Smooth muscle cell (in vitro differentiated cells): ENCODE measurements at regions not wholly inside any gene's neighbourhood (a gene's known extent, or its start where the extent isn't known, plus 50 kb on each side); places are given as distances from the start of the nearest gene placed in this dataset.

ENCODE experiments used
- DNase-seq: peaks from one replicate; lab custom pipeline; 2025; ENCODE audit not compliant: unreplicated experiment; lab: John Stamatoyannopoulos, UW
- H2AFZ ChIP-seq: fragments of 200-600 bp; sonication (generic); 2 replicates; pipeline ENCODE4 v1.6.0; 2016; ENCODE audit warnings: antibody characterized with exemption, low read depth, mild to moderate bottlenecking
- H3F3A ChIP-seq: fragments of 200-600 bp; sonication (generic); 2 replicates; pipeline ENCODE4 v1.6.0; 2017; ENCODE audit warnings: antibody characterized with exemption, low read depth
- H3K27ac ChIP-seq: fragments of 200-600 bp; sonication (generic); 2 replicates; pipeline ENCODE4 v1.5.1; 2016; ENCODE audit warnings: low read depth, mild to moderate bottlenecking
- H3K27me3 ChIP-seq: fragments of 200-600 bp; sonication (generic); 2 replicates; pipeline ENCODE4 v1.6.1; 2016; ENCODE audit warnings: low read depth, mild to moderate bottlenecking
- H3K36me3 ChIP-seq: fragments of 200-600 bp; sonication (generic); 2 replicates; pipeline ENCODE4 v1.5.1; 2016; ENCODE audit warnings: low read depth
- H3K4me1 ChIP-seq: fragments of 200-600 bp; sonication (generic); 2 replicates; pipeline ENCODE4 v1.5.1; 2016; ENCODE audit warnings: low read depth
- H3K4me2 ChIP-seq: fragments of 200-600 bp; sonication (generic); 2 replicates; pipeline ENCODE4 v1.6.0; 2016; ENCODE audit warnings: mild to moderate bottlenecking
- H3K4me3 ChIP-seq: fragments of 200-600 bp; sonication (generic); 2 replicates; pipeline ENCODE4 v1.5.1; 2016; ENCODE audit warnings: mild to moderate bottlenecking
- H3K79me2 ChIP-seq: fragments of 200-600 bp; sonication (generic); 2 replicates; pipeline ENCODE4 v1.6.0; 2016; ENCODE audit warnings: low read depth, mild to moderate bottlenecking
- H3K9ac ChIP-seq: fragments of 200-600 bp; sonication (generic); 2 replicates; pipeline ENCODE4 v1.6.0; 2016; ENCODE audit warnings: low read depth
- H3K9me3 ChIP-seq: fragments of 200-600 bp; sonication (generic); replicated peaks from 2 replicates; pipeline ENCODE4 v1.5.1; 2016; ENCODE audit warnings: low read depth
- H4K20me1 ChIP-seq: fragments of 200-600 bp; sonication (generic); 2 replicates; pipeline ENCODE4 v1.6.0; 2016; ENCODE audit warnings: low read depth
- CTCF ChIP-seq: fragments of 200-600 bp; sonication (generic); IDR thresholded peaks from 2 replicates; pipeline ENCODE4 v1.5.1; 2017; ENCODE audit warnings: borderline replicate concordance, mild to moderate bottlenecking, antibody characterized with exemption; ENCODE audit not compliant: insufficient read depth, poor library complexity, severe bottlenecking
- WGBS: methylation state at CpG from one replicate; pipeline ENCODE4 v1.1.7; 2016; ENCODE audit warnings: low lambda C conversion rate; 5-methylcytosine and 5-hydroxymethylcytosine counted together

GRCh38 chr5:180423598-180423997 lies 70.5 kb upstream of the GFPT2 start:
- no peaks in the 10 kb centered on the region for H3F3A ChIP-seq
- no peak overlapping the region for H3K4me3 ChIP-seq
- WGBS, result 59% methylated on average over 5 of the region's 5 CpGs
- TF ChIP-seq CTCF, result no peak
- H3K27me3 ChIP-seq, result no peaks in the 10 kb centered on the region
- peak overlapping the region; percentile 52 for H2AFZ ChIP-seq
- no peak overlapping the region for H3K27ac ChIP-seq
- no peaks in the 10 kb centered on the region for H4K20me1 ChIP-seq
- DNase-seq, result no peak
- no peaks in the 10 kb centered on the region for H3K4me1 ChIP-seq
- H3K9me3 ChIP-seq, result no peaks in the 10 kb centered on the region
- no peak overlapping the region for H3K4me2 ChIP-seq
- no peaks in the 10 kb centered on the region for H3K36me3 ChIP-seq
- H3K79me2 ChIP-seq, result no peaks in the 10 kb centered on the region
- no peak overlapping the region for H3K9ac ChIP-seq

DNA sequence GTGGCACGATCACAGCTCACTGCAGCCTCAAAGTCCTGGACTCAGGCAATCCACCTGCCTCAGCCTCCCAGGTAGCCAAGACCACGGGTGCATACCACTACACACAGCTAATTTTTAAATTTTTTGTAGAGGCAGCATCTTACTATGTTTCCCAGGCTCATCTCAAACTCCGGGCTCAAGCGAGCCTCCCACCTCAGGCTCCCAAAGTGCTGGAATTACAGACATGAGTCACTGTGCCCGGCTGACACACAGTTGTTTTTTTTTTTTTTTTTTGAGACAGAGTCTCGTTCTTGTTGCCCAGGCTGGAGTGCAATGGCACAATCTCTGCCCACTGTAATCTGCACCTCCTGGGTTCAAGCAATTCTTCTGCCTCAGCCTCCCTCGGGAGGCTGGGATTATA lies 70.1 kb upstream of the CNOT6 start:
- H3K9me3 ChIP-seq, result no peaks in the 10 kb centered on the region
- H3K4me3 ChIP-seq, result no peak overlapping the region
- no peaks in the 10 kb centered on the region for H3K36me3 ChIP-seq
- TF ChIP-seq CTCF, result no peak
- no peak overlapping the region for H3K9ac ChIP-seq
- DNase-seq, result no peak
- H3K4me1 ChIP-seq, result no peaks in the 10 kb centered on the region
- no peak overlapping the region for H3K4me2 ChIP-seq
- 34% methylated on average over 7 of the region's 7 CpGs for WGBS
- no peak overlapping the region for H3K27ac ChIP-seq
- H3K27me3 ChIP-seq, result no peaks in the 10 kb centered on the region
- H3K79me2 ChIP-seq, result no peaks in the 10 kb centered on the region
- H2AFZ ChIP-seq, result no peak overlapping the region
- H4K20me1 ChIP-seq, result no peaks in the 10 kb centered on the region
- no peaks in the 10 kb centered on the region for H3F3A ChIP-seq

- H4K20me1 ChIP-seq, result no peaks in the 10 kb centered on the region
- H3K27me3 ChIP-seq, result no peaks in the 10 kb centered on the region
- H3K4me3 ChIP-seq, result no peak overlapping the region
- WGBS, result 96% methylated on average over 8 of the region's 8 CpGs
- DNase-seq, result no peak
- H3K79me2 ChIP-seq, result no peaks in the 10 kb centered on the region
- H3K4me1 ChIP-seq, result no peaks in the 10 kb centered on the region
- no peaks in the 10 kb centered on the region for H3F3A ChIP-seq
- H3K9ac ChIP-seq, result no peak overlapping the region
- no peak overlapping the region for H3K27ac ChIP-seq
- TF ChIP-seq CTCF, result no peak
- no peak overlapping the region for H2AFZ ChIP-seq
- no peak overlapping the region for H3K4me2 ChIP-seq
- no peaks in the 10 kb centered on the region for H3K9me3 ChIP-seq
- no peaks in the 10 kb centered on the region for H3K36me3 ChIP-seq
Observed at GRCh38 chr5:180428598-180428997, 65.6 kb upstream of the CNOT6 start.

DNA sequence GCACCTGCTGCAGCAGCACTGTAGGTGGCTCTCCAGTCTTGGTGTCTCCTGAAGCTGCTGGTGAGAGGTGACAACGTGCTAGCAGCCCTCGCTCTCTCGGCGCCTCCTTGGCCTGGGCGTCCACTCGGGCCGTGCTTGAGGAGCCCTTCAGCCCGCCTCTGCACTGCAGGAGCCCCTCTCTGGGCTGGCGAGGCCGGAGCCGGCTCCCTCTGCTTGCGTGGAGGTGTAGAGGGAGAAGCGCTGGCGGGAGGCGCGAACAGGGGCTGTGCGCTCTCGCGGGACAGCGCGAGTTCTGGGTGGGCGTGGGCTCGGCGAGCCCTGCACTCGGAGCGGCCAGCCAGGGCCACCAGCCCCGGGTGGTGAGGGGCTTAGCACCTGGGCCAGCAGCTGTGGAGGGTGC lies 62.2 kb upstream of the CNOT6 start:
- no peaks in the 10 kb centered on the region for H3K36me3 ChIP-seq
- 94% methylated on average over 25 of the region's 27 CpGs for WGBS
- H3K9ac ChIP-seq, result no peak overlapping the region
- no peak for DNase-seq
- H3K4me1 ChIP-seq, result no peaks in the 10 kb centered on the region
- TF ChIP-seq CTCF, result no peak
- no peaks in the 10 kb centered on the region for H3F3A ChIP-seq
- H2AFZ ChIP-seq, result no peak overlapping the region
- no peaks in the 10 kb centered on the region for H3K9me3 ChIP-seq
- no peak overlapping the region for H3K27ac ChIP-seq
- H3K4me3 ChIP-seq, result no peak overlapping the region
- no peaks in the 10 kb centered on the region for H4K20me1 ChIP-seq
- no peak overlapping the region for H3K4me2 ChIP-seq
- H3K79me2 ChIP-seq, result no peaks in the 10 kb centered on the region
- no peaks in the 10 kb centered on the region for H3K27me3 ChIP-seq
